GM19025 (cell line): ENCODE measurements at regions not wholly inside any gene's neighbourhood (a gene's known extent, or its start where the extent isn't known, plus 50 kb on each side); places are given as distances from the start of the nearest gene placed in this dataset.

Source experiments
- ATAC-seq: cut with Tn5 transposase; IDR thresholded peaks from one replicate; pipeline ENCODE4 v1.9.1; 2021; ENCODE audit warnings: mild to moderate bottlenecking, low read depth, moderate library complexity; ENCODE audit not compliant: unreplicated experiment

GRCh38 chr5:6177926-6178325, 200.4 kb downstream of the MED10 start:
- ATAC-seq: no peak

DNA sequence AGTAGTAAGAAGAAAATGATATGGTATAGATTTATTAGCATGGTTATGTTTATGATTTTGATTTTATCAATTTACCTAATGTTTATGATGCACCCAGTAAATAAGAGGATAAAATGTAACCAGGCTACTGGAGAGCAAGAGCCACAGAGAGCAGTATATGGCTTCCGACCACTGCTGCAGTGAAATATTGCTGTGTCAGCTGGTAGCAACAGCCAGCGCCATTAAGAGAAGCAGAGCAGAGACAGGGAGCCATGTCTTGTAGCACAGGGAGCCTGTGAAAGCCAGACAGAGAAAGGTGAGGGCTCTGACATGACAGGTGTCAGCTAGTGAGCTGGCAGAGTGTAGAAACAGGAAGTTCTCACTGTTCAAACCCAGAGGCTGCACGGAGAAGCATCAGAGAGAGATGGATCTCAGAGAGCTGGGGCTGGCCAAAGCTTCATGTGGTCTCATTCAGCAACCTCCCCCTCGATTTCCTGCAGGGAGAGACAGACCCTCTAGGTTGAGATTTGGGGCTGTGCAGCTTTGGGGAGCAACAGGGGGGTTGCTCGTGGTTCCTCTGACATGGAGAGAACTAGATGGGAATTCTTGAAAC, 202.1 kb downstream of the MED10 start:
- ATAC-seq: no peak

DNA sequence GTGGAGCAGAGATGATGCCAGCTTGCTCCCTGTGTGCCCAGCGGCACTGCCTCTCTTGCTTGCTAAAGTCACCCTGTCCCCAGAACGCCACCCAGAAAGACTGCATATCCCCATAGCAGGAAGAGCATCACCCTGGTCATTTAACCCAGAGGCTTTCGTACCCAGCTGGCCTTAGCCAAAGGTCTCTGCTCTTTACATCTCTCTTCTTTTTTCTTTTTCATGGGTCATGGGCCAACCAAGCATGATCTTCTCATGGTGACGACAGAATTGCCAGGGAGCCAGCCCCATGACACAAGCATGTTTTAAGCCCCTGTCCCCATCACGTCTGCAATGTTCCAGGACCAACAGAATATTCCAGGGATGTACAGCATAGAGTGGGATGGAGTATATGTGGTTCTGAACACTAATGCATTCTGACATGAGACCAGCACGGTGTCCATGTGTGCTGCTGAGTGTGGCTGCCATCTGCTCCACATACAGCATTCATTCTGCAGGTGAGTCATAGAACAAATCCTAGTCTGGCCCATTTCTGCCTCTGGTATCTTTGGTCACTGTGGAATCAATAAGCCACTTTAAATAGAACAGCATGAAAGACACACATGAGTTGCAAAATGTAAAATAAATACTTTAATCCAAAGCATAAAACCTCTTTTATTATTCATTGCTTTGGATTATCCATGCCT, 203.0 kb downstream of the MED10 start:
- ATAC-seq: no peak

GRCh38 chr5:6169660-6170059, 208.7 kb downstream of the MED10 start:
- ATAC-seq: no peak

DNA sequence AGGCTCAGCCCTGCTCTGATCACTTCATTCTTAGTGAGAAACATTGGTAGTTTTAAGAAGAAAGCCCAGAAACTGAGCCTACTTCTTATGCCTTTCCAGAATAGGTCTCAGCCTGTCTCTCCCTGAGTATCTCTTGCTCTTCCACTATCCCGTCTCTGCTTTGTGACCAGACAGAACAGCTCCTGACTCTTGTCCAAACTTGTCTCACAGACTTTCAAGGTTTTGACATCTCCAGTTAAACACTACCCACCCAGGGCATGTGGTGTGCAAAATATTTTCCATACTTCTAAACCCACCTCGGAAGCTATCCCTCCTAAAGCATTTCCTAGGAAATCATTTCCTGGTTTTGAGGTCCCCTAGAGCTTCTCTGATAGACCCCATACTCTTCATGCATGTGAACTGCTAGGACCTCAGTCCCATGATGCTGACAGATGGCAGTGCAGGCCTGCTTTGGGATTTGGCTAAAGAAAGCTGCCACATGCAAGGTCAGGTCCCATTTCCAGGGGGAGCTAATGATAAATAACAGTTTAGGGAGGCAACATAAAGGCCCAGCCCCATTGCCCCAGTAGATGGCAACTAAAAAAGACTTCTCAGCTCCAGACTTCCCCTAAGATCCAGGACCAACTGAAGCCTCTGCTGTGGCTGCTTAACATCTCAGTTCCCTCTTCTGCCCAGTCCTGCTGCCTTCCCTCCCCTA, 211.5 kb downstream of the MED10 start:
- ATAC-seq: no peak

DNA sequence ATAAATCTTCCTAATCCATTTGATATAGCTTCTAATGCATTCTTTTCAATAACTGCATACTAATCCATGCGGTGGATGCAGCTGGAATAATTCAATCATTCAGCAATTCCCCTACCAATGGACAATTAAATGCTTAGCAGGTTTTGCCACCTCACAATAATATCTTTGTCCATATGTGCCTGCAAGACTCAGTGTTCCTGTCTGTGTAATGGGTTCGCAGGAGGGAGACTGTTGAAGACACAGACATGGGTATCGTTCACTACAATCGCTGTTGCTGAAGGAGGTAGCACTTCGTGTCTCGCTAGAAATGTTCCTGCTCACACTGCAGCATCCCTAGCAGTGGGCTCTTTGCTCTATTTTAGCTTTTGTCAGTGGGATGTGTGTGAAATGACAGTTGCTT, 214.4 kb downstream of the MED10 start:
- ATAC-seq: no peak

GRCh38 chr5:6162175-6162574, 216.2 kb downstream of the MED10 start:
- ATAC-seq: no peak

DNA sequence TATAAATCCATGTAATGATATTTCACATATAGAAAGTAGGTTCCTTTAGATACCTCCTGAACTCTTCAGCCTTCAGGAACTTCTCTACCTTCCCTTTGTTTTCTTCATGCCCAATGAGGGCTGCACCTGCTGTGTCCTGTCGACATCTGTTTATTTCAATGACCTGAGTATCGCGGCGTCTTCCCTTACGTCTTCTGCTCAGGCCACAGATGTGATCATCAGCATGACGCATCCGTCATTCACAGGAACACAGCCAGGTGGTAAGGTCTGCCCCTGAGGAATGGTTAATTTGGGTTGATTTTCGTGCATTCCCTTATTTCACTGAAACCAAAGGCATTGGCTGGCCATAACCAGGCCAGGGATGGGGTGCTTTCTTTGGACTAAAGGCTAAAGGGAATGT, 217.1 kb downstream of the MED10 start:
- ATAC-seq: no peak

GRCh38 chr5:6159832-6160430, 218.4 kb downstream of the MED10 start:
- no peak for ATAC-seq

DNA sequence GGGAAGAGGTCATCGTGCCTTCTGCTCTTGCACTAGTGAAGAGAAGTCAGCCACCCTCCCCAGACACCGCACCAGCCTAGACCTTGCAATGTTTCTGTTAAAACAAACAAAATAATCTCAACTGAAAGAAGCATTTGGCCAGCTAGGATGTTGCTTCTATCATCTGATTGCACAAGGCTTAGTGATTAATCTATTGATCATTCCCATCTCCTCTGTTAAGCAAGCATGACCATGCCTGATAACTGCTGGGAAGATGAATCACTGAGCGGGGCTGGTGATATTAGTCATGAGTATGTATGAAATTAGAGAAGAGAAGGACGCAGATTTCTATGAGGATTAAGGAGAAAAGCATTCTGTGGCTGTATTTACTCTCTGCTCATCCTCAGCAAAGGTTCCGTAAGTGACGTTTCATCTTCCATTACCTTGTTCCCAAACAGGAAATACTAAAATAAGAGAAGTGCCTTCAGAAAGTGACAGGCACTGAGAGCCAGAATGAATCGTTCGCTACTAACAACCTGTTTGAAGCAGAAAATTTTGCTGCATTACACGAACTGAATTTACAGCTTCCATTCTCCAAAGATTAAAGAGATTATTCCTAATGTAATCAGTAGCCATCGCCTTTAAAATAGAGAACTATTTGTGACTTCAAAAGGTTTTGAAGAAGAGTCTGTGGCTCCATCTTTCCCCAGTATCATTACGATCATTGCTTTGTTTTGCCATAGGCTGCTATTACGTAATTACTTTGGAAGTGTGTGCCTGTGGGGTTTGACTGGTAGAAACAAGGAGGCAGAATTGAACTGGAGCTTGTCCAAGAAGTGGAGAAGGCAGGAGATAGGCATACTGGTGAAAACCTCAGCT, 219.1 kb downstream of the MED10 start:
- no peak for ATAC-seq

DNA sequence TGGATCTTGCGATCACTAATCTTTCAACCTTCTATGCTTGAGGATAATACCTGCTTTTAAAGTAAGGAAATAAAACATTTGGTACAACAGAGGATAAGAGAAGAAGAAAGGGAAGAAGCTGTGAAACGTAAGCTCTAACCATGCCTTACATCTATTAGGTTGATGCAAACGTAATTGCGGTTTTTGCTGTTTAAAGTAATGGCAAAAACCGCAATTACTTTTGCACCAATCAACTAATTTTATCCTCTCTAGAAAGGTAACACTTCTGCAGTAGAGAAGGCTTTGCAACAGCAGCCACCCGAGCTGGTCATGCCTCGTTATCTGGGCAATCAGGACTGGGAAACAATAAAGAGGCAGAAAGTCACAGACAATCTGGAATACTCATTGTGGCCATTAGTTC, 224.1 kb downstream of the MED10 start:
- no peak for ATAC-seq

DNA sequence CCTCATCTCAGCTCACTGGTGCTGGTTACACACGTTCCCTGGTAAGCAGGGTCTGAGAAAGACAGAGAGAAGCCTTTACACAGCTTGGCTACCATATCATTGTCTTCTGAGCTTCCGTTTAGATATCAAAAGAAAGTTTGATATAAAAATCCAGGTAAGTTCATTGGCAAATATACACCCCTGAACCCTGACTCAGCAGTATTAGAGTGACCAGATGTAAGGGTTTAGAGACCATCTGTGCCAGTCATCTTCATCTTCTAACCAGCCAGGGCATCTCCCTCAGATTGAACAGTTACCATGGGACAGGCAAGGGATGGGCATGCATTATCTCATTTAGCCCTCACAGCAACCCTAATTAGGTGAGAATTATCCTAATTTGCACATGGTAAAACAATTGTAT, 232.1 kb downstream of the MED10 start:
- ATAC-seq: no peak

DNA sequence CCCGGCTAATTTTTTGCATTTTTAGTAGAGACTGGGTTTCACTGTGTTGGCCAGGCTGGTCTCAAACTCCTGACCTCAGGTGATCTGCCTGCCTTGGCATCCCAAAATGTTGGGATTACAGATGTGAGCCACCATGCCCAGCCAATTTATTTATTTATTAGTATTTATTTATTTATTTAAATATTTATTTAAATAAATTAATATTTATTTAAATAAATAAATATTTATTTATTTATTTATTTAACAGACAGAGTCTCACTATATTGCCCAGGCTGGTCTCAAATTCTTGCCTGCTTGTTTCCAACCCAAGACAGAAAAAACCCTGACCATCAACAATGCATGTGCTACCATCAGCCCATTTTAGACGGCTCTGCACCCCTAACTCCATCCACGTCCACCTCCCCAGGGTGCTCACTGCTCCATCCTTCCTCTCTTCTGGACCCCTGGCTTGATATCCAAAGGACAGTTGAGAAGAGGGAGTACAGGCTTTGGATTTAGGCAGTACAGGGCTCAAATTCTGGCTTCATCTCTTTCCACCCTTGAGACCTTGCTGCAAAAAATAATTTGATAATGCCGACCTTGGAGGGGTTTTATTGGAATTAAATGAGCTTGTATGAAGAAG, 232.6 kb downstream of the MED10 start:
- ATAC-seq: no peak

DNA sequence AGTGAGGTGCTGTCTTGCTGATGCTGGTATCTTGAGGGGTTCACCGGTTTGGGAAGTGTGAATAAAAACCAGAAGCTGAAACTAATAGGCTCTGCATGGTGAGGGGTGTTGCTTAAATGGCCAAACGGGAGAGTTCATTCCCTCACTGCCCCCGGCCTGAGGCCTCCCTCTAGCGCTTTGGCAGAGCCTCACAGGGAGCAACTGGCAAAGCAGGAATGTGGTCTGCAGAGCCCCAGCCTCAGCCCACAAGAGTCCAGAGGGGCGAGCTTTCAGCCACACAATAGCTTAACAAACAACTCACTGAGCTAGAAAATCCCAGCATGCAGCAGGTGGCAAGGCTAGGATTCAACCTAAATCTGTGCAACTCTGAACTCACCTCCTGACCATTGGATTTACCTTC, 234.8 kb downstream of the MED10 start:
- no peak for ATAC-seq

GRCh38 chr5:6142353-6142752, 236.0 kb downstream of the MED10 start:
- no peak for ATAC-seq

- ATAC-seq: no peak
These were observed 238.1 kb downstream of the MED10 start for GRCh38 chr5:6140219-6140618.

DNA sequence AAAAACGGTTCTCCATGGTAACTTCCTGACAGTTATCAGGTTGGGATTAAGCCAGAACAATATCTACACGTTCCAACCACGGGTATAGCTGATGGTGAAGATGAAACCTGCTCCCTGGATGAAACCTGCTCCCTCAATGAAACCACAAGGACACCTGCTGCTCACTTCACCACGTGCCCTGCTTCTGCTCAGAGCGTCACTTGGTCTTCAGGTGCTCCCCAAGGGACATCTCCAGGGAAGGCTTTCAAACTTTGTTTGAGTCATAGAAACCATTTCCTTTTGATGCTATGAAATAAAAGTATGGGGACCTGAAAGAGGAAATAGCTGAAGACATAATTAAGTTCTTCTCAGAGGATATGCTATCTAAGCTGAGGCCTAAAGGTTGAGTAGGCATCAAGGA, 242.4 kb downstream of the MED10 start:
- no peak for ATAC-seq

DNA sequence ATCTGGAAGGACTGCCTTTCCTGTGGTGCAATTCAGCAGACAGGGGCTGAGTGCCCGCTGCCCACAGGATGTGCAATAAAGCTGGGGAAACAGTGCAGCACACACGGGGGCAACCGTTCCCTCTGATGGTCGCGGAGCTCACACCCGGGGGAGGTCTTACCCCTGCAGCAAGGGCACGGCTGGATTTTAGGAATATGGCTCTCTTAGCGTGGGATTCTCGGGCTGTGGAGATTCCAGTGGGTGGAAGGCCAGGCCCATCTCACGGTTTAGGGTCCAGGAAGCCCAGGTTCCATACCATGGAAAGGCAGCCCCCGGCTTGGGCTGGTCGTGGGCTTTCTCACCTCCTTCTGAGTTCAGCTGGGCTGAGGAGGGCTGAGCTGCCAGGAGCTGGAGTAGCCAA, 244.1 kb downstream of the MED10 start:
- no peak for ATAC-seq

DNA sequence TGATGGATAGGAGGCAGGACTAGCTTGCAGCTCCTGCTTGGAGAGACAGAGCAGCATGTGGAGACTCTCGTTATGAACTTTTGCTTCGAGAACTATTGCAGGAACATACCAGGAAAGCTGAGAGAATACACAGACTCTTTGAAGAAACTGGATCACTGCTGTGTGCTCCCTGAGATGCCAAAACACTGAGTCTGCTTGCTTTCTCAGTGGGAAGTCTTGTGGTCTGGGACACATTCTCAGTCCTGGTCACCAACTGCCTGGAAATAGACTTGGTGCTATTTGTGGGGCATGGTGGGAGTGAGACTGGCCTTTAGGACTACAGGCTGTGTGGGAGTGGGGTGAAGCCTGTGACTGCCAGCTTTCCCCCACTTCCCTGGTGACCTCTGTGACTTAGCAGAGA, 252.6 kb downstream of the MED10 start:
- ATAC-seq: no peak

DNA sequence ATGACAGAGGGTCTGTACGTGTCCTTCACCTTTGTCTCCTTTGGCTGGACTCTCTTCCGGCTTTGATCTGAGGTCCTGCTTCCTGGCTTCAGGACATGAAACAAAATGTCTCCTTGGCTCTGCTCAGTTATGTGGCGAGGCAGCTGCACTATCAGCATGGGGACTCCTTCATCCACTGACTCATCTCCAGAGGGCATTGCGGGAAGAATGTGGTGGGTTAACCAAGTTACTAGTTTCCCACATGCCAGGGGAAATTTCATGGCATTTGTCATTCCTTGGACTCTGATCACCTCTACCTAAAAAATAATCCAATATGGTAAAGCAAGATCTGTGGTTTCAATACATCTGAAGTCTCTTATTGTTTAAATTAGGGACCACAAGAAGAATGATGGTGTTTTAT, 259.7 kb downstream of the MED10 start:
- no peak for ATAC-seq
